KMS-11 (cell line): ENCODE measurements at regions not wholly inside any gene's neighbourhood (a gene's known extent, or its start where the extent isn't known, plus 50 kb on each side); places are given as distances from the start of the nearest gene placed in this dataset.
"Not testable (repeated sequence)": the region's sequence is repeated elsewhere in the genome, so short reads cannot be mapped to it uniquely, and the experiment has no call there.

Experiments used
- H2AFZ ChIP-seq: fragments of 200-600 bp; sonication (generic); 2 replicates; pipeline ENCODE4 v1.6.1; 2016; ENCODE audit warnings: antibody characterized with exemption, mixed run types, low read depth
- H3K27ac ChIP-seq: fragments of 200-600 bp; sonication (generic); 2 replicates; pipeline ENCODE4 v1.6.1; 2016; ENCODE audit warnings: mild to moderate bottlenecking, mixed run types
- H3K27me3 ChIP-seq: fragments of 200-600 bp; sonication (generic); 2 replicates; pipeline ENCODE4 v1.6.1; 2017; ENCODE audit warnings: mild to moderate bottlenecking, low read depth, mixed run types, moderate library complexity; ENCODE audit not compliant: insufficient read depth
- H3K36me3 ChIP-seq: fragments of 200-600 bp; sonication (generic); 2 replicates; pipeline ENCODE4 v1.6.1; 2017; ENCODE audit warnings: mild to moderate bottlenecking, mixed run types; ENCODE audit not compliant: insufficient read depth
- H3K4me1 ChIP-seq: fragments of 200-600 bp; sonication (generic); 2 replicates; pipeline ENCODE4 v1.6.1; 2016; ENCODE audit warnings: mild to moderate bottlenecking, low read depth, mixed run types; ENCODE audit not compliant: poor library complexity, severe bottlenecking
- H3K4me2 ChIP-seq: fragments of 200-600 bp; sonication (generic); 2 replicates; pipeline ENCODE4 v1.7.0; 2016; ENCODE audit warnings: mild to moderate bottlenecking, mixed run types
- H3K4me3 ChIP-seq: fragments of 200-600 bp; sonication (generic); IDR thresholded peaks from 2 replicates; pipeline ENCODE4 v1.6.1; 2017; ENCODE audit warnings: low read depth, low read length, mixed read lengths; ENCODE audit not compliant: insufficient read depth
- H3K79me2 ChIP-seq: fragments of 200-600 bp; sonication (generic); 2 replicates; pipeline ENCODE4 v1.6.1; 2016; ENCODE audit warnings: low read depth, mixed run types; ENCODE audit not compliant: insufficient read depth
- H3K9ac ChIP-seq: fragments of 200-600 bp; sonication (generic); 2 replicates; pipeline ENCODE4 v1.6.1; 2016; ENCODE audit warnings: mild to moderate bottlenecking, mixed run types
- H4K20me1 ChIP-seq: fragments of 200-600 bp; sonication (generic); 2 replicates; pipeline ENCODE4 v1.6.1; 2016; ENCODE audit warnings: mild to moderate bottlenecking, mixed run types; ENCODE audit not compliant: insufficient read depth
- TF ChIP-seq, protein P1 (sequence below): fragments of 200-600 bp; sonication (generic); conservative IDR thresholded peaks from 2 replicates; pipeline ENCODE4 v1.6.1; 2017; ENCODE audit warnings: low read depth, mild to moderate bottlenecking, antibody characterized with exemption, low read length, moderate library complexity, mixed read lengths

- Histone ChIP-seq H4K20me1 (no peaks in the 10 kb centered on the region), H3K27ac (no peak overlapping the region), H3K9ac (no peak overlapping the region), H3K4me1 (no peaks in the 10 kb centered on the region), H3K4me2 (no peak overlapping the region), H3K27me3 (no peaks in the 10 kb centered on the region), H3K4me3 (no peak overlapping the region), H2AFZ (no peak overlapping the region), H3K36me3 (no peaks in the 10 kb centered on the region), H3K79me2 (no peaks in the 10 kb centered on the region)
- TF ChIP-seq, protein P1, sequence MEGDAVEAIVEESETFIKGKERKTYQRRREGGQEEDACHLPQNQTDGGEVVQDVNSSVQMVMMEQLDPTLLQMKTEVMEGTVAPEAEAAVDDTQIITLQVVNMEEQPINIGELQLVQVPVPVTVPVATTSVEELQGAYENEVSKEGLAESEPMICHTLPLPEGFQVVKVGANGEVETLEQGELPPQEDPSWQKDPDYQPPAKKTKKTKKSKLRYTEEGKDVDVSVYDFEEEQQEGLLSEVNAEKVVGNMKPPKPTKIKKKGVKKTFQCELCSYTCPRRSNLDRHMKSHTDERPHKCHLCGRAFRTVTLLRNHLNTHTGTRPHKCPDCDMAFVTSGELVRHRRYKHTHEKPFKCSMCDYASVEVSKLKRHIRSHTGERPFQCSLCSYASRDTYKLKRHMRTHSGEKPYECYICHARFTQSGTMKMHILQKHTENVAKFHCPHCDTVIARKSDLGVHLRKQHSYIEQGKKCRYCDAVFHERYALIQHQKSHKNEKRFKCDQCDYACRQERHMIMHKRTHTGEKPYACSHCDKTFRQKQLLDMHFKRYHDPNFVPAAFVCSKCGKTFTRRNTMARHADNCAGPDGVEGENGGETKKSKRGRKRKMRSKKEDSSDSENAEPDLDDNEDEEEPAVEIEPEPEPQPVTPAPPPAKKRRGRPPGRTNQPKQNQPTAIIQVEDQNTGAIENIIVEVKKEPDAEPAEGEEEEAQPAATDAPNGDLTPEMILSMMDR = no peak
Measured at GRCh38 chr12:116664085-116664484, 73.8 kb downstream of the SPRING1 start.

DNA sequence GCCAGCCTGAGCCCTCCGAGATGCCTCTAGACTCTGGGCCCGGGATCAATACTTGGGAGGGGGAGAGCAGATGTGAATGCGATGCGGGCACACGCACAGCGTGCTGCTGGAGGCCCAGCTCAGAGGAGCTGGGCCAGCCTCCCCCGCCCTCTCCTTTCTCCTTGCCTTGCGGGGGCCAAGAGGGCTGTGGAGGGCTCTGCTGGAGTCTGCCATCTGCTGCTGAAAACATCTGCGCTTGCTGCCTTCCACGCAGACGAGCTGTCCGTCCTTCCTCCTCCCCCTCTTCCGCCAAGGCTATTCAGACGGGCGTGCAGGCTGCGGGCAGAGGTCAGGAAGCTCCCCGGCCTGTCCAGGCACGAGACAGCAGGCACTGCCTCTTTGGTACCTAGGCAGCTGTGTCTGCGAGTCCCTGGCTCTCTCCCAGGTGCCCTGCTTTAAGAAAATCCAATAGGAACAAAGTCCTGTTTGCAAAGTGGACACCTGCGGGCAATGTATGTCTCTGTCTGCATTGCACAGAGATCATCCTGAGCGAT, 75.2 kb downstream of the SPRING1 start:
- TF ChIP-seq, protein P1 = no peak
- Histone ChIP-seq H4K20me1 (no peaks in the 10 kb centered on the region), H3K36me3 (no peaks in the 10 kb centered on the region), H3K4me1 (no peaks in the 10 kb centered on the region), H3K4me2 (no peak overlapping the region), H3K79me2 (no peaks in the 10 kb centered on the region), H3K27me3 (no peaks in the 10 kb centered on the region), H3K9ac (no peak overlapping the region), H2AFZ (no peak overlapping the region), H3K27ac (no peak overlapping the region), H3K4me3 (no peak overlapping the region)

DNA sequence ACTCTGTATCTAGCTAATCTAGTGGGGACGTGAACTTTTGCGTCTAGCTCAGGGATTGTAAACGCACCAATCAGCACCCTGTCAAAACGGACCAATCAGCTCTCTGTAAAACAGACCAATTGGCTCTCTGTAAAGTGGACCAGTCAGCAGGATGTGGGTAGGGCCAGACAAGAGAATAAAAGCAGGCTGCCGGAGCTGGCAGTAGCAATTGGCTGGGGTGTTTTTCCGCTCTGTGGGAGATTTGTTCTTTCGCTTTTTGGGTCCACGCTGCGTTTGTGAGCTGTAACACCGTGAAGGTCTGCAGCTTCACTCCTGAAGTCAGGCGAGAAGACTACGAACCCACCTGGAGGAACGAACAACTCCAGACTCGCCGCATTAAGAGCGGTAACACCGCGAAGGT, 76.5 kb downstream of the SPRING1 start:
- Histone ChIP-seq H3K36me3 (no peaks in the 10 kb centered on the region), H3K9ac (no peak overlapping the region), H2AFZ (no peak overlapping the region), H3K4me3 (no peak overlapping the region), H3K27ac (no peak overlapping the region), H3K4me1 (no peaks in the 10 kb centered on the region), H3K27me3 (no peaks in the 10 kb centered on the region), H3K4me2 (no peak overlapping the region), H3K79me2 (no peaks in the 10 kb centered on the region), H4K20me1 (no peaks in the 10 kb centered on the region)
- TF ChIP-seq, protein P1 = no peak

- H3K4me1 ChIP-seq, H3K27me3 ChIP-seq, H3K9ac ChIP-seq, H3K4me2 ChIP-seq, H3K27ac ChIP-seq, H3K36me3 ChIP-seq, H2AFZ ChIP-seq, H3K79me2 ChIP-seq, H3K4me3 ChIP-seq, H4K20me1 ChIP-seq: not testable (repeated sequence)
Measured at GRCh38 chr12:116660740-116661139, 77.1 kb downstream of the SPRING1 start.

- TF ChIP-seq, protein P1 = no peak
- Histone ChIP-seq H3K4me1 (no peaks in the 10 kb centered on the region), H4K20me1 (no peaks in the 10 kb centered on the region), H3K4me2 (no peak overlapping the region), H3K79me2 (no peaks in the 10 kb centered on the region), H3K4me3 (no peak overlapping the region), H3K9ac (no peak overlapping the region), H2AFZ (no peak overlapping the region), H3K27ac (no peak overlapping the region), H3K36me3 (no peaks in the 10 kb centered on the region), H3K27me3 (no peaks in the 10 kb centered on the region)
Measured at GRCh38 chr12:116659771-116660481, 77.9 kb downstream of the SPRING1 start.
